IMR-90 (cell line): ENCODE measurements at regions not wholly inside any gene's neighbourhood (a gene's known extent, or its start where the extent isn't known, plus 50 kb on each side); places are given as distances from the start of the nearest gene placed in this dataset.

Experiments used
- ATAC-seq: fragments of 200-7000 bp; cut with Tn5 transposase; 2 replicates; pipeline ENCODE4 v1.9.1; 2020; ENCODE audit warnings: low read depth, mild to moderate bottlenecking, moderate library complexity
- BruUV-seq: library from RNA; stranded (reverse); fragments of 400-500 nt; replicated peaks from 2 replicates; lab custom pipeline; 2021; lab: Mats Ljungman, UMichigan
- CTCF ChIA-PET: fragments of 300-600 bp; formaldehyde crosslinking; extraction: SDS; loops from one replicate; lab custom pipeline; 2021; ENCODE audit warnings: antibody characterized with exemption; lab: Yijun Ruan, JAX
- POLR2A ChIA-PET: fragments of 300-600 bp; sonication (Branson Sonifier 250); formaldehyde crosslinking; loops from one replicate; lab custom pipeline; 2022; ENCODE audit warnings: antibody characterized with exemption; ENCODE audit not compliant: unreplicated experiment; lab: Charles Lee
- DNase-seq: peaks from one replicate; pipeline ENCODE4 v3.0.0; 2013
- H2AFZ ChIP-seq: replicated peaks from 2 replicates; pipeline ENCODE3; 2013; ENCODE audit warnings: low read length, mild to moderate bottlenecking; ENCODE audit not compliant: poor library complexity
- H2AK5ac ChIP-seq: 2 replicates; pipeline ENCODE4 v1.6.1; 2013; ENCODE audit warnings: low read depth, low read length, inconsistent platforms
- H2AK9ac ChIP-seq: replicated peaks from 2 replicates; pipeline ENCODE3; 2013; ENCODE audit warnings: mild to moderate bottlenecking, low read depth, low read length, moderate library complexity; ENCODE audit not compliant: poor library complexity
- H2BK120ac ChIP-seq: 2 replicates; pipeline ENCODE4 v1.6.1; 2013; ENCODE audit warnings: low read depth, low read length, inconsistent platforms
- H2BK15ac ChIP-seq: 3 replicates; pipeline ENCODE4 v1.6.1; 2013; ENCODE audit warnings: low read depth, low read length, inconsistent platforms
- H2BK20ac ChIP-seq: 2 replicates; pipeline ENCODE4 v1.6.1; 2013; ENCODE audit warnings: low read depth, mild to moderate bottlenecking, inconsistent platforms, low read length, moderate library complexity
- H2BK5ac ChIP-seq: 2 replicates; pipeline ENCODE4 v1.6.1; 2013; ENCODE audit warnings: mild to moderate bottlenecking, low read depth, low read length, inconsistent platforms; ENCODE audit not compliant: poor library complexity, severe bottlenecking
- H3K14ac ChIP-seq: replicated peaks from 2 replicates; pipeline ENCODE4 v1.6.1; 2013; ENCODE audit warnings: low read depth, low read length, inconsistent platforms
- H3K18ac ChIP-seq: 2 replicates; pipeline ENCODE4 v1.6.1; 2013; ENCODE audit warnings: low read depth, low read length, control low read depth
- H3K23ac ChIP-seq: 2 replicates; pipeline ENCODE4 v1.6.1; 2013; ENCODE audit warnings: low read depth, low read length, inconsistent platforms
- H3K27ac ChIP-seq: 2 replicates; pipeline ENCODE4 v1.5.1; 2013; ENCODE audit warnings: mild to moderate bottlenecking, control low read depth, low read length; ENCODE audit not compliant: insufficient read depth
- H3K27me3 ChIP-seq: 2 replicates; pipeline ENCODE4 v1.6.1; 2013; ENCODE audit warnings: low read length; ENCODE audit not compliant: control insufficient read depth, insufficient read depth
- H3K36me3 ChIP-seq: 2 replicates; pipeline ENCODE4 v1.6.1; 2013; ENCODE audit warnings: low read length, mixed read lengths; ENCODE audit not compliant: control insufficient read depth, insufficient read depth
- H3K4ac ChIP-seq: 2 replicates; pipeline ENCODE4 v1.6.1; 2013; ENCODE audit warnings: low read depth, low read length, inconsistent platforms
- H3K4me1 ChIP-seq: 2 replicates; pipeline ENCODE4 v1.6.1; 2013; ENCODE audit warnings: low read length, mixed read lengths; ENCODE audit not compliant: control insufficient read depth, insufficient read depth
- H3K4me2 ChIP-seq: 2 replicates; pipeline ENCODE4 v1.6.1; 2013; ENCODE audit warnings: low read depth, mild to moderate bottlenecking, control low read depth, low read length, moderate library complexity
- H3K4me3 ChIP-seq: 2 replicates; pipeline ENCODE4 v1.5.1; 2013; ENCODE audit warnings: low read depth, mild to moderate bottlenecking, control low read depth, low read length, moderate library complexity; ENCODE audit not compliant: insufficient read depth
- H3K56ac ChIP-seq: 2 replicates; pipeline ENCODE4 v1.6.1; 2013; ENCODE audit warnings: low read length, inconsistent platforms; ENCODE audit not compliant: insufficient read depth; ENCODE audit errors: extremely low read depth
- H3K79me1 ChIP-seq, 2 experiments: 2 replicates each; pipeline ENCODE4 v1.6.1; 2013; ENCODE audit warnings: low read length in 2 of 2, inconsistent platforms in 1 of 2, low read depth in 1 of 2
- H3K9ac ChIP-seq: 2 replicates; pipeline ENCODE4 v1.6.1; 2013; ENCODE audit warnings: low read depth, low read length, control low read depth
- H3K9me1 ChIP-seq: 2 replicates; pipeline ENCODE4 v1.6.1; 2013; ENCODE audit warnings: low read length, inconsistent platforms; ENCODE audit not compliant: insufficient read depth
- H3K9me3 ChIP-seq: 2 replicates; pipeline ENCODE4 v1.6.1; 2013; ENCODE audit warnings: low read length; ENCODE audit not compliant: control insufficient read depth, insufficient read depth
- H4K20me1 ChIP-seq: 2 replicates; pipeline ENCODE4 v1.6.1; 2013; ENCODE audit warnings: low read length, inconsistent platforms; ENCODE audit not compliant: insufficient read depth
- H4K5ac ChIP-seq: 2 replicates; pipeline ENCODE4 v1.6.1; 2013; ENCODE audit warnings: mild to moderate bottlenecking, low read depth, low read length, control low read depth
- H4K8ac ChIP-seq, 2 experiments: 2 replicates each; pipeline ENCODE4 v1.6.1; 2013; ENCODE audit warnings: low read depth in 2 of 2, low read length in 2 of 2, control low read depth in 1 of 2, inconsistent platforms in 1 of 2
- H4K91ac ChIP-seq: 2 replicates; pipeline ENCODE4 v1.6.1; 2013; ENCODE audit warnings: low read depth, low read length, inconsistent platforms; ENCODE audit not compliant: insufficient read depth
- BHLHE40 ChIP-seq: fragments of 150-350 bp; IDR thresholded peaks from 2 replicates; pipeline ENCODE4 v1.6.1; 2016; ENCODE audit warnings: mild to moderate bottlenecking, low read depth, low read length
- CEBPB ChIP-seq: IDR thresholded peaks from 2 replicates; pipeline ENCODE4 v1.6.1; 2012; ENCODE audit warnings: low read depth, low read length, improper control_type of control experiment
- CHD1 ChIP-seq: IDR thresholded peaks from 2 replicates; pipeline ENCODE4 v1.6.1; 2012; ENCODE audit warnings: low read depth, low read length, improper control_type of control experiment
- CTCF ChIP-seq: conservative IDR thresholded peaks from 2 replicates; pipeline ENCODE4 v1.5.1; 2012; ENCODE audit warnings: mild to moderate bottlenecking, low read depth, low read length, improper control_type of control experiment
- FOS ChIP-seq: fragments of 150-350 bp; IDR thresholded peaks from 2 replicates; pipeline ENCODE4 v1.6.1; 2016; ENCODE audit warnings: low read depth, low read length
- MAFK ChIP-seq: IDR thresholded peaks from 2 replicates; pipeline ENCODE4 v1.6.1; 2012; ENCODE audit warnings: low read depth, low read length, improper control_type of control experiment
- MAZ ChIP-seq: IDR thresholded peaks from 2 replicates; pipeline ENCODE4 v1.6.1; 2012; ENCODE audit warnings: low read depth, mild to moderate bottlenecking, low read length, improper control_type of control experiment, moderate library complexity, borderline replicate concordance
- MXI1 ChIP-seq: IDR thresholded peaks from 2 replicates; pipeline ENCODE4 v1.6.1; 2012; ENCODE audit warnings: low read depth, mild to moderate bottlenecking, low read length, moderate library complexity, borderline replicate concordance
- NFE2L2 ChIP-seq: fragments of 150-350 bp; IDR thresholded peaks from 2 replicates; pipeline ENCODE4 v1.6.1; 2016; ENCODE audit warnings: low read depth, mild to moderate bottlenecking, low read length
- POLR2A ChIP-seq: IDR thresholded peaks from 2 replicates; pipeline ENCODE4 v1.6.1; 2012; ENCODE audit warnings: mild to moderate bottlenecking, low read depth, low read length
- RAD21 ChIP-seq: IDR thresholded peaks from 2 replicates; pipeline ENCODE4 v1.6.1; 2012; ENCODE audit warnings: low read length, improper control_type of control experiment
- RCOR1 ChIP-seq: IDR thresholded peaks from 2 replicates; pipeline ENCODE4 v1.6.1; 2012; ENCODE audit warnings: mild to moderate bottlenecking, low read length, improper control_type of control experiment; ENCODE audit not compliant: insufficient replicate concordance
- RFX5 ChIP-seq: IDR thresholded peaks from 2 replicates; pipeline ENCODE4 v1.8.0; 2012; ENCODE audit warnings: low read depth, mild to moderate bottlenecking, low read length, moderate library complexity
- SMC3 ChIP-seq: fragments of 150-350 bp; IDR thresholded peaks from 2 replicates; pipeline ENCODE4 v1.6.1; 2016; ENCODE audit warnings: low read depth, mild to moderate bottlenecking, antibody characterized with exemption, low read length, moderate library complexity
- USF2 ChIP-seq: fragments of 150-350 bp; IDR thresholded peaks from 2 replicates; pipeline ENCODE4 v1.6.1; 2017; ENCODE audit warnings: mild to moderate bottlenecking, antibody characterized with exemption, low read length, low read depth
- WGBS, 2 experiments: methylation state at CpG; one replicate each; pipeline versions ENCODE4 v1.1.5 to v1.1.7; 2013; ENCODE audit warnings: missing lambda C conversion rate in 2 of 2; ENCODE audit not compliant: insufficient read length in 1 of 2; ENCODE audit errors: extremely low coverage in 2 of 2; 5-methylcytosine and 5-hydroxymethylcytosine counted together
- dilution Hi-C: fragments of 300-500 bp; cut with HindIII; formaldehyde crosslinking; loops from one replicate; pipeline ENCODE4 v1.14.3; 2018; ENCODE audit warnings: low sequenced_read_pairs; ENCODE audit not compliant: unreplicated experiment
- in situ Hi-C: fragments of 300-500 bp; cut with MboI; formaldehyde crosslinking; loops from 3 replicates; pipeline ENCODE4 v1.14.3; 2019; ENCODE audit warnings: low sequenced_read_pairs, inconsistent platforms, mixed read lengths
- intact Hi-C: fragments of 100-400 bp; cut with micrococcal nuclease; formaldehyde crosslinking; loops from 2 replicates; pipeline ENCODE4 v1.10.0; 2022

GRCh38 chr1:4935807-4936206 lies 281.4 kb downstream of the AJAP1 start:
- no peak for ATAC-seq
- no CpG with 5 or more reads among the region's 4 CpGs for WGBS, 2 experiments
- Histone ChIP-seq H3K4me3 (no peak overlapping the region), H3K4me2 (no peak overlapping the region), H3K9me1 (no peaks in the 10 kb centered on the region), H3K18ac (no peak overlapping the region), H3K27ac (no peak overlapping the region), H3K27me3 (no peaks in the 10 kb centered on the region), H3K36me3 (no peaks in the 10 kb centered on the region), H4K8ac (no peak overlapping the region), H4K91ac (no peak overlapping the region), H2AK9ac (no peak overlapping the region), H2BK5ac (no peak overlapping the region), H3K4ac (no peak overlapping the region), H2BK20ac (no peak overlapping the region), H3K79me1 (no peaks in the 10 kb centered on the region), H4K5ac (no peak overlapping the region), H2BK15ac (no peak overlapping the region), H4K20me1 (no peaks in the 10 kb centered on the region), H2BK120ac (no peak overlapping the region), H3K9me3 (peaks cover 60% of the 10 kb centered on the region), H3K14ac (no peak overlapping the region), H3K23ac (no peak overlapping the region), H2AFZ (no peak overlapping the region), H3K9ac (no peak overlapping the region), H3K56ac (no peak overlapping the region), H2AK5ac (no peak overlapping the region), H3K4me1 (no peaks in the 10 kb centered on the region)
- no peak for DNase-seq
- dilution Hi-C loops (no loop called here), in situ Hi-C loops (no loop called here), intact Hi-C loops (no loop called here)
- ChIA-PET CTCF (no interaction called here), POLR2A (no interaction called here)
- no peak for TF ChIP-seq POLR2A
- no peak for TF ChIP-seq MAFK
- no peak for TF ChIP-seq CEBPB
- no peak for TF ChIP-seq MAZ
- no peak for TF ChIP-seq MXI1
- no peak for TF ChIP-seq BHLHE40
- TF ChIP-seq FOS, result no peak
- no peak for TF ChIP-seq RCOR1
- TF ChIP-seq SMC3, result no peak
- no peak for TF ChIP-seq NFE2L2
- TF ChIP-seq RFX5, result no peak
- TF ChIP-seq RAD21, result no peak
- no peak for TF ChIP-seq USF2
- TF ChIP-seq CHD1, result no peak
- TF ChIP-seq CTCF, result no peak
- no TSS peak for BruUV-seq
